ENCODE measurements at regions not wholly inside any gene's neighbourhood (a gene's known extent, or its start where the extent isn't known, plus 50 kb on each side); places are given as distances from the start of the nearest gene placed in this dataset.

DNA sequence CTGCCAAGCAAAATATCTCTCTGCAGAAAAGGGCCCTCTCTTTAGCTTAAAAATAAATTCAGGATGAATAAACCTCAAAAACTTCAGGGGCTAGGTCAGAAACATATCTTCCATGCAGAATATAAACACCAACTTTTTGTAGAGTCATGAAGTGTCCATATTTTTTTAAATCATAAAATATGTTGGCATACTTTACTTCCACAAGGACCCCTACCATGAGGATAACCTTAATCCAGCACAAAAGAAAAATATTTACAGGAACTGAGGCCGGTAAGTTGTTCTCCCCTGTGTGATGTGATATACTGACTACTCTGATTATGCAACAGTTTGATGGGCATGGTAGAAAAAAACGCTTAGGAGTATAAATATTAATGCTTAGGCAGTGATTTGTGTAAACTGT lies 264.8 kb upstream of the CDH11 start:
- TF ChIP-seq GATA3 (IDR thresholded peaks at IDR 0.05; ENCODE audit: low read depth, low read length) = no peak
- no peak for TF ChIP-seq GATA2 (IDR thresholded peaks at IDR 0.05; ENCODE audit: low read depth, low read length)
